Endodermal cell (in vitro differentiated cells): ENCODE measurements at regions not wholly inside any gene's neighbourhood (a gene's known extent, or its start where the extent isn't known, plus 50 kb on each side); places are given as distances from the start of the nearest gene placed in this dataset.

Source experiments
- DNase-seq: peaks from one replicate; pipeline ENCODE4 v3.0.0-alpha.2; 2017
- H3K27ac ChIP-seq: 2 replicates; pipeline ENCODE4 v1.5.1; 2013; ENCODE audit warnings: mild to moderate bottlenecking, low read depth, low read length, moderate library complexity
- H3K27me3 ChIP-seq: 2 replicates; pipeline ENCODE4 v1.6.1; 2013; ENCODE audit warnings: mild to moderate bottlenecking, low read length, moderate library complexity; ENCODE audit not compliant: insufficient read depth, control insufficient read depth, poor library complexity, severe bottlenecking
- H3K36me3 ChIP-seq: 2 replicates; pipeline ENCODE4 v1.7.0; 2013; ENCODE audit warnings: mild to moderate bottlenecking, low read length, moderate library complexity; ENCODE audit not compliant: control insufficient read depth, insufficient read depth
- H3K4me1 ChIP-seq: one replicate; pipeline ENCODE4 v1.7.0; 2013; ENCODE audit warnings: low read length; ENCODE audit not compliant: control insufficient read depth, insufficient read depth
- H3K4me3 ChIP-seq: 2 replicates; pipeline ENCODE4 v1.5.1; 2013; ENCODE audit warnings: mild to moderate bottlenecking, low read length, moderate library complexity
- H3K9ac ChIP-seq: 2 replicates; pipeline ENCODE4 v1.6.1; 2013; ENCODE audit warnings: mild to moderate bottlenecking, low read length, moderate library complexity; ENCODE audit not compliant: poor library complexity, severe bottlenecking; ENCODE audit errors: extremely low read depth
- H3K9me3 ChIP-seq: 2 replicates; pipeline ENCODE4 v1.6.1; 2013; ENCODE audit warnings: mild to moderate bottlenecking, low read length, moderate library complexity; ENCODE audit not compliant: control insufficient read depth
- H3K27ac Mint-ChIP-seq: 2 replicates; pipeline ENCODE4 v1.8.0; 2020; ENCODE audit warnings: mixed read lengths
- H3K27me3 Mint-ChIP-seq: 2 replicates; pipeline ENCODE4 v1.8.0; 2021; ENCODE audit warnings: mild to moderate bottlenecking, mixed read lengths; ENCODE audit not compliant: insufficient read depth
- H3K36me3 Mint-ChIP-seq: 2 replicates; pipeline ENCODE4 v1.8.0; 2020; ENCODE audit warnings: low read depth, mixed read lengths
- H3K4me1 Mint-ChIP-seq: 2 replicates; pipeline ENCODE4 v1.8.0; 2020; ENCODE audit warnings: mixed read lengths
- H3K4me3 Mint-ChIP-seq: 2 replicates; pipeline ENCODE4 v1.8.0; 2020; ENCODE audit warnings: mild to moderate bottlenecking, moderate library complexity, mixed read lengths
- H3K9me3 Mint-ChIP-seq: 2 replicates; pipeline ENCODE4 v1.8.0; 2020; ENCODE audit warnings: mild to moderate bottlenecking, mixed read lengths
- CTCF ChIP-seq: fragments of 200-600 bp; sonication (generic); conservative IDR thresholded peaks from 2 replicates; pipeline ENCODE4 v1.5.0; 2021; ENCODE audit warnings: antibody characterized with exemption, mild to moderate bottlenecking
- WGBS, 2 experiments: methylation state at CpG; one replicate each; pipeline versions ENCODE4 v1.1.5 to v1.1.7; 2013; ENCODE audit warnings: missing lambda C conversion rate in 2 of 2, mixed read lengths in 1 of 2; ENCODE audit not compliant: insufficient coverage in 1 of 2, insufficient read length in 1 of 2; 5-methylcytosine and 5-hydroxymethylcytosine counted together

DNA sequence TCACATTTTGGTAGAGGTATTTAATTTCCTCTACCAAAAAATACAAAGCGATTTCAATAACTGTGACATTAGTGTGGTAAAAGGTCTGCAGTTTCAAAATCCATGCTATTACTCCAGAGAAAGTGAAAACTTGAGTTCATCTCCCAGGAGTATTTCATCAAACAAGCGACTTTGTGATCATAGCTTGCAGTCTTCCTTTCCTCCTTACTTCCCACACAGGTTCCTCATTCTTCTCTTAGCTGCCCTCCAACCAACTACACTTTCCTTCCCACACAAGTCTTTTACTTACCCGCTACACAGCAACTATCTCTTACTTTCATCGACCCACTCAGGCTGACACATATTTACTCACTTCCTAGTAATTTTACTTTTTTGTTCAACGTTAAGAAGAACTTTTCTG lies 413.4 kb upstream of the USP15 start:
- no peaks in the 10 kb centered on the region for H3K27me3 ChIP-seq
- no peak overlapping the region for H3K27ac ChIP-seq
- TF ChIP-seq CTCF = no peak
- Mint-ChIP-seq H3K4me3 (no peak overlapping the region), H3K36me3 (no peaks in the 10 kb centered on the region), H3K27ac (no peak overlapping the region), H3K9me3 (no peaks in the 10 kb centered on the region), H3K27me3 (no peaks in the 10 kb centered on the region), H3K4me1 (no peaks in the 10 kb centered on the region)
- no peak for DNase-seq
- no peaks in the 10 kb centered on the region for H3K4me1 ChIP-seq
- H3K9me3 ChIP-seq = no peaks in the 10 kb centered on the region
- H3K4me3 ChIP-seq = no peak overlapping the region
- 86 to 89% methylated on average over 4 to 5 of the region's 5 CpGs for WGBS, 2 experiments
- H3K9ac ChIP-seq = no peak overlapping the region
- H3K36me3 ChIP-seq = no peaks in the 10 kb centered on the region

- H3K4me3 ChIP-seq = no peak overlapping the region
- no peaks in the 10 kb centered on the region for H3K36me3 ChIP-seq
- H3K4me1 ChIP-seq = no peaks in the 10 kb centered on the region
- TF ChIP-seq CTCF = no peak
- no peak overlapping the region for H3K9ac ChIP-seq
- H3K27me3 ChIP-seq = no peaks in the 10 kb centered on the region
- DNase-seq = no peak
- 90 to 94% methylated on average over 2 to 7 of the region's 7 CpGs for WGBS, 2 experiments
- H3K4me3 Mint-ChIP-seq = no peak overlapping the region
- no peaks in the 10 kb centered on the region for H3K27me3 Mint-ChIP-seq
- no peaks in the 10 kb centered on the region for H3K36me3 Mint-ChIP-seq
- no peak overlapping the region for H3K27ac ChIP-seq
- H3K4me1 Mint-ChIP-seq = no peaks in the 10 kb centered on the region
- H3K9me3 ChIP-seq = no peaks in the 10 kb centered on the region
- no peak overlapping the region for H3K27ac Mint-ChIP-seq
- peaks cover 3% of the 10 kb centered on the region for H3K9me3 Mint-ChIP-seq
Observed at GRCh38 chr12:61848893-61849292, 411.3 kb upstream of the USP15 start.

GRCh38 chr12:61853945-61854344 lies 406.3 kb upstream of the USP15 start:
- Histone ChIP-seq H3K36me3 (no peaks in the 10 kb centered on the region), H3K9me3 (no peaks in the 10 kb centered on the region), H3K27me3 (no peaks in the 10 kb centered on the region), H3K9ac (no peak overlapping the region), H3K27ac (no peak overlapping the region), H3K4me1 (no peaks in the 10 kb centered on the region), H3K4me3 (no peak overlapping the region)
- no peak overlapping the region for H3K27ac Mint-ChIP-seq
- H3K4me3 Mint-ChIP-seq = no peak overlapping the region
- no peaks in the 10 kb centered on the region for H3K36me3 Mint-ChIP-seq
- no peak for TF ChIP-seq CTCF
- peaks cover 3% of the 10 kb centered on the region for H3K9me3 Mint-ChIP-seq
- H3K4me1 Mint-ChIP-seq = no peaks in the 10 kb centered on the region
- DNase-seq = no peak
- no peaks in the 10 kb centered on the region for H3K27me3 Mint-ChIP-seq
